Astrocyte of the cerebellum (primary cell): ENCODE measurements at regions not wholly inside any gene's neighbourhood (a gene's known extent, or its start where the extent isn't known, plus 50 kb on each side); places are given as distances from the start of the nearest gene placed in this dataset.

Source experiments
- DNase-seq: peaks from one replicate; pipeline ENCODE4 v3.0.0-alpha.2; 2011; ENCODE audit warnings: low read depth
- H3K4me3 ChIP-seq: 2 replicates; pipeline ENCODE4 v1.5.1; 2011; ENCODE audit warnings: mild to moderate bottlenecking, low read depth, low read length, moderate library complexity
- in situ Hi-C: cut with HindIII; loops from 2 replicates; pipeline ENCODE4 v1.10.0; 2017; ENCODE audit warnings: low sequenced_read_pairs
- TF ChIP-seq, protein P1 (sequence below): IDR thresholded peaks from 2 replicates; pipeline ENCODE4 v1.5.1; 2012; ENCODE audit warnings: low read length, low read depth, moderate library complexity, mild to moderate bottlenecking; ENCODE audit errors: missing control alignments

DNA sequence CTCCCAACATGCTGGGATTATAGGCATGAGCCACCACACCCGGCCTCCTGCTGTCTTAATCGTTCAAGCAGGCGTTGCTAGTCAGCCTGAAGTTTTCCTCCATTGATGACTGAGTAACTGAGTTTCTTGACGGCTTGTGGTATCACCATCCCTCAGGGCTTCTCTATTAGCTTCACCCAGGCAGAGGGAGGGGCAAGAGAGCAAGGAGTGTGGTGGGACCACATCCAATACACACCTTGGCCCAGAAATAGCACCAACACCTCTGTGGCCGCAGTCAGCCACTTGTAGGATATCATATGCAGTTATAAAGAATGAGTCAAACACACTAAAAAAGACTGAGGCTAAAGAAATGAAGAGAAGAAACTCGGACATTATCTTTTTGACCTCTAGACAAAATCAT lies 1009.4 kb upstream of the CELF4 start:
- in situ Hi-C loops, result no loop called here
- no peak for DNase-seq
- H3K4me3 ChIP-seq, result no peak overlapping the region
- TF ChIP-seq, protein P1, sequence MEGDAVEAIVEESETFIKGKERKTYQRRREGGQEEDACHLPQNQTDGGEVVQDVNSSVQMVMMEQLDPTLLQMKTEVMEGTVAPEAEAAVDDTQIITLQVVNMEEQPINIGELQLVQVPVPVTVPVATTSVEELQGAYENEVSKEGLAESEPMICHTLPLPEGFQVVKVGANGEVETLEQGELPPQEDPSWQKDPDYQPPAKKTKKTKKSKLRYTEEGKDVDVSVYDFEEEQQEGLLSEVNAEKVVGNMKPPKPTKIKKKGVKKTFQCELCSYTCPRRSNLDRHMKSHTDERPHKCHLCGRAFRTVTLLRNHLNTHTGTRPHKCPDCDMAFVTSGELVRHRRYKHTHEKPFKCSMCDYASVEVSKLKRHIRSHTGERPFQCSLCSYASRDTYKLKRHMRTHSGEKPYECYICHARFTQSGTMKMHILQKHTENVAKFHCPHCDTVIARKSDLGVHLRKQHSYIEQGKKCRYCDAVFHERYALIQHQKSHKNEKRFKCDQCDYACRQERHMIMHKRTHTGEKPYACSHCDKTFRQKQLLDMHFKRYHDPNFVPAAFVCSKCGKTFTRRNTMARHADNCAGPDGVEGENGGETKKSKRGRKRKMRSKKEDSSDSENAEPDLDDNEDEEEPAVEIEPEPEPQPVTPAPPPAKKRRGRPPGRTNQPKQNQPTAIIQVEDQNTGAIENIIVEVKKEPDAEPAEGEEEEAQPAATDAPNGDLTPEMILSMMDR, result no peak

DNA sequence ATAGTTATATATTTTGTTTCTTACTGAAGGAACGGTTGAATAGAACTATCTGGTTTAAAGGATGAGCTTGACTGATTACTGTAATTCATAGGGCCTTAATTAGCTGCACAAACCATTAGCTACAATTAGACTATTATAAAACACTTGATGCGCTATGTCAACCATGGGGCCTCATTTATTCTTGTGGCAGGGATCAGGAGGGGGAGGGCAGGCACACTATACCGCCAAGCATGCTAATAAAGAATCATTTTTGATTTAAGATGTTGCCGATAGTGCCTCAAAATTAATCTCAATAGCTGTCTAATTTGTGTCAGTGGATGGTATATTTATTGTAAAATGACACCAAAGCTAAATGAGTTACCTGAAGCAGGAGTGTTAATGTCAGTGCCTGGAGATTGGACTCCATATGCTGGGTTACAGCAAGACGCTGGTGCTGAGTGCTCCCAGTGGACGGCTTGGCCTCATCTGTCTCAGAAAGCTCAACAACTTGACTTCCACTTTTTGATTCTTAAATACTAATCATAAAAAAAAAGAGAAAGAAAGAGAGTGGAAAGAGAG lies 1007.0 kb upstream of the CELF4 start:
- H3K4me3 ChIP-seq, result no peak overlapping the region
- no peak for DNase-seq
- in situ Hi-C loops, result no loop called here
- TF ChIP-seq, protein P1, result no peak

DNA sequence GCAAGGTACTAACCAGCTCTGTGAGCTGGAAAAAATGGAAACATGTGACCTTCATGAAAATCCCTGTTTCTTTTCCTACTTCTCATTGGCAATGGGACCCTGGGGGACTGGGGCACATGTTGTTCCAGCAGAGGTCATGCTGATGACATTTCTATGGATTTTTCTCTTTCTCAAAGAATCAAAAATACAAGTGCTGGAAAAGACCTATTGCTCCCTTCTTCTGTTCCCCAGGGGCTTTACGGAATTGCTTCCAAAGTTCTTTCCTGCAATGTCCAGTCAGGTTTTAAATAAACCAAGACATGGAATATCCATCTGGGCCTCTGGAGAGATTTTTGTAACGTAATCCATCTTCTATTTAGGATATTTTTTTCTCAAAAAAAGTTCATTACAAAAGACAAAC lies 1006.1 kb upstream of the CELF4 start:
- TF ChIP-seq, protein P1, result no peak
- no peak overlapping the region for H3K4me3 ChIP-seq
- DNase-seq, result no peak
- in situ Hi-C loops, result no loop called here

DNA sequence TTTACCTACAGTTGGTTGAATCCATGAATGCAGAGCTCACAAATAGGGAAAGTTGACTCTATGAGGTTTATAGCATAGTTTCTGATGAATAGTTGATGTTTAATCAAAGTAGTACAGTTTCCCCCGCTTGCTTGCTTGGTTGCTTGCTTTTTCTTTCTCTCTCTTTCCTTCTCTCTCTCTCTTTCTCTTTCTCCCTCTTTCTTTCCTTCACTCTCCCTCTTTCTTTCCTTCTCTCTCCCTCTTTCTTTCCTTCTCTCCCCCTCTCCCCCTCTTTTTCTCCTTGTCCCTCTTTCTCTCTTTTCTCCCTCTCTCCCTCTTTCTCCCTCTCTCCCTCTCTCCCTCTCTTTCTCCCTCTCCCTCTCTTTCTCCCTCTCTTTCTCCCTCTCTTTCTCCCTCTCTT lies 999.9 kb upstream of the CELF4 start:
- TF ChIP-seq, protein P1, result no peak
- in situ Hi-C loops, result no loop called here
- no peak overlapping the region for H3K4me3 ChIP-seq
- DNase-seq, result no peak

DNA sequence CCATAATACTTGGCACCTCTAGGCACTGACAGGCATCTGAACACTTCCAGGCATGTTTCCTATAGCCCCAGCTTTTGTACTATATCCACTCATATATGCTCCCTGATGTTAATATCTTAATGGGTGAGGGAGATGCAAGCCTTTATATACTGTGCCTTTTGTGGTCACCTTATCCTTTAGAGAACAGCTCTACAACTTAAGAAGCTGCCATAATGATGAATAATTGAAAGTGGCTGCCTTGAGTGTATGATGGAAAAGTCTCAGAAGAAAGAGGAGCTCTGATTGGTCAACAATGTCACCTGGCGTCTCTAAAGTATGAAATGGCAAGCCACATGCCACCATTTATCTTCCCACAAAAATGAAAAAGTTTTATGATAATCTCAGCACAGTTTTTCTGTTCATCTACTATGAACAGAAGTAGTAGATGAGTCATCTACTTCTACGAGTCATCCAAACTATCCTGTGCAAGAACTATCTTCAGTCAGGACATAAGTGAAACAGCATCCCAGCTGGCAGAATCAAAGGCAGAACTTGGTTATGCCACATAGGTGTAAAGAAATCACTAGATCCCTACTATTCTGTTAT lies 997.9 kb upstream of the CELF4 start:
- in situ Hi-C loops, result no loop called here
- H3K4me3 ChIP-seq, result no peak overlapping the region
- DNase-seq, result no peak
- TF ChIP-seq, protein P1, result no peak

DNA sequence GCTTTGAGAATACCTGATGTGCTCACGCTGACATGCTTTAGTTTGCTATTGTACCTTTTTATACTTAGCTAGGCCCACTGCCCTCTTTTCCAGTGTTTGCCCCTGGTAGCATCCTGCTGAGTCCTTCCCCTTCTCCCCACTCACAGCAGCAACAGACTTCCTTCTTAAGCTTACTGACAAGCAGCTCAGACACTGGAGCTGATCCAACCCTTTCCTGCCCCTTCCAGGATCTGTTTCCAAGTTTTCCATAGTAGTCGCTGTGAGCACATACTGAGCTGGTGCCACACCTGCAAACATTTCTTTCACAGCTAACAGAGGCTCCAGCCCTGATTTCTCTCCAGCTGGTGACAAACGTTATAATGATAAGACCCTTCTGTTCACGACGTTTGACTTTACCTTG lies 991.4 kb upstream of the CELF4 start:
- in situ Hi-C loops, result no loop called here
- DNase-seq, result no peak
- H3K4me3 ChIP-seq, result no peak overlapping the region
- TF ChIP-seq, protein P1, result no peak
